ENCODE measurements at regions not wholly inside any gene's neighbourhood (a gene's known extent, or its start where the extent isn't known, plus 50 kb on each side); places are given as distances from the start of the nearest gene placed in this dataset.

DNA sequence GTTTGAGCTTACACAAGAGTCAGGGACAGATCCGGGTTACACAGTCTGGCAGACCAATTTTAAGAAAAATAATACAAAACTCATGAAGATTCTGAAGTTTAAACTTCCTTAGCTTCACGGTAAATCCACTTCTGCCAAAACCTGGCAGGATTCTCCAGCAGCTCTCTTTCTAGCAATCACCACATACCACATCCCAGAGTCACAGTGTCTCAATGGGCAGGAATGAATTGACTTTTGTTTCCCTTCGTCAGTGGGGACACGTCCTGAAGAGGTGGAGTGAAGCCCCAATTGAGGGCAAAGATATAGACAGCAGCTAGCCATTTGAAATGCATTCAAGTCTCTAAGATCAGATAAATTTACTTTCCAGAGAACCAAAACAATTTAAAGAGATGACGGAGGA lies 117.1 kb upstream of the ARHGAP5 start (continued):
- TF ChIP-seq CREB5 (CRISPR knock-in tag; IDR thresholded peaks at IDR 0.05; ENCODE audit: low read depth) (no peak), ZNF8 (CRISPR knock-in tag; IDR thresholded peaks at IDR 0.05) (no peak)

- TF ChIP-seq ISL1 (CRISPR knock-in tag; IDR thresholded peaks at IDR 0.05), result no peak
- no peak for TF ChIP-seq RARB (CRISPR knock-in tag; IDR thresholded peaks at IDR 0.05)
- no peak for TF ChIP-seq GLIS3 (CRISPR knock-in tag; IDR thresholded peaks at IDR 0.05)
- no peak for TF ChIP-seq TOX (CRISPR knock-in tag; IDR thresholded peaks at IDR 0.05; ENCODE audit: borderline replicate concordance)
- TF ChIP-seq ZNF565 (CRISPR knock-in tag; conservative IDR thresholded peaks at IDR 0.05; ENCODE audit: low read depth), result no peak
- no peak for TF ChIP-seq TCF4 (CRISPR knock-in tag; IDR thresholded peaks at IDR 0.05; ENCODE audit: borderline replicate concordance)
- no peak for TF ChIP-seq CSDC2 (CRISPR knock-in tag; IDR thresholded peaks at IDR 0.05)
- TF ChIP-seq ZC3H10 (CRISPR knock-in tag; IDR thresholded peaks at IDR 0.05), result no peak
- TF ChIP-seq OSR1 (CRISPR knock-in tag; IDR thresholded peaks at IDR 0.05), result no peak
- TF ChIP-seq ZNF8 (CRISPR knock-in tag; IDR thresholded peaks at IDR 0.05), result no peak
- no peak for TF ChIP-seq CREB5 (CRISPR knock-in tag; IDR thresholded peaks at IDR 0.05; ENCODE audit: low read depth)
- TF ChIP-seq SNAI2 (CRISPR knock-in tag; IDR thresholded peaks at IDR 0.05), result no peak
- no peak for ATAC-seq
Measured at GRCh38 chr14:31961896-31962295, 115.2 kb upstream of the ARHGAP5 start.

DNA sequence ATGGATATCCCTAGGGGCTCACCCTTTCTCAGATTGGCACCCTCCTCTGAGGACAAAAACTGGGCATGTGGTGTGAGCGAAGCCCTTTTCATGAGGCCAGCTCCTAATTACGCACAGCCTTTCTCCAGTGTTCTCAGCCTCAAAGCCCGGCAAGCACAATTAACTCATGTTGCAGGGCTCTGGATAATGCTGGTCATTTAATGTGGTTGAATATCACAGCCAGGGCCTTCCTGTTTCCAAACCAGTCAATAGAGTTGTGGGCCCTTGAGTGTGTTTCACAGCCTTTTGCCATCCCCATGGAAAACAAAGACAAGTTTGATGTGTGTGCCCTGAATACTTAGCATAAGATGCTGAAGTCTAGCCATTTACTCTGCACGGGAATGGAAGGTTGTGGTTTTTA lies 114.2 kb upstream of the ARHGAP5 start:
- no peak for ATAC-seq
- TF ChIP-seq ISL1 (CRISPR knock-in tag; IDR thresholded peaks at IDR 0.05) (no peak), ZNF565 (CRISPR knock-in tag; conservative IDR thresholded peaks at IDR 0.05; ENCODE audit: low read depth) (no peak), PATZ1 (CRISPR knock-in tag; IDR thresholded peaks at IDR 0.05; ENCODE audit: borderline replicate concordance) (no peak), OSR1 (CRISPR knock-in tag; IDR thresholded peaks at IDR 0.05) (no peak), BACH2 (CRISPR knock-in tag; IDR thresholded peaks at IDR 0.05; ENCODE audit: borderline replicate concordance) (no peak), RARB (CRISPR knock-in tag; IDR thresholded peaks at IDR 0.05) (no peak), CSDC2 (CRISPR knock-in tag; IDR thresholded peaks at IDR 0.05) (no peak), ZFP3 (CRISPR knock-in tag; IDR thresholded peaks at IDR 0.05) (no peak), TCF4 (CRISPR knock-in tag; IDR thresholded peaks at IDR 0.05; ENCODE audit: borderline replicate concordance) (no peak), ARNTL (CRISPR knock-in tag; IDR thresholded peaks at IDR 0.05; ENCODE audit: borderline replicate concordance, low read depth) (no peak), ZNF8 (CRISPR knock-in tag; IDR thresholded peaks at IDR 0.05) (no peak)
- TF ChIP-seq, protein P1, sequence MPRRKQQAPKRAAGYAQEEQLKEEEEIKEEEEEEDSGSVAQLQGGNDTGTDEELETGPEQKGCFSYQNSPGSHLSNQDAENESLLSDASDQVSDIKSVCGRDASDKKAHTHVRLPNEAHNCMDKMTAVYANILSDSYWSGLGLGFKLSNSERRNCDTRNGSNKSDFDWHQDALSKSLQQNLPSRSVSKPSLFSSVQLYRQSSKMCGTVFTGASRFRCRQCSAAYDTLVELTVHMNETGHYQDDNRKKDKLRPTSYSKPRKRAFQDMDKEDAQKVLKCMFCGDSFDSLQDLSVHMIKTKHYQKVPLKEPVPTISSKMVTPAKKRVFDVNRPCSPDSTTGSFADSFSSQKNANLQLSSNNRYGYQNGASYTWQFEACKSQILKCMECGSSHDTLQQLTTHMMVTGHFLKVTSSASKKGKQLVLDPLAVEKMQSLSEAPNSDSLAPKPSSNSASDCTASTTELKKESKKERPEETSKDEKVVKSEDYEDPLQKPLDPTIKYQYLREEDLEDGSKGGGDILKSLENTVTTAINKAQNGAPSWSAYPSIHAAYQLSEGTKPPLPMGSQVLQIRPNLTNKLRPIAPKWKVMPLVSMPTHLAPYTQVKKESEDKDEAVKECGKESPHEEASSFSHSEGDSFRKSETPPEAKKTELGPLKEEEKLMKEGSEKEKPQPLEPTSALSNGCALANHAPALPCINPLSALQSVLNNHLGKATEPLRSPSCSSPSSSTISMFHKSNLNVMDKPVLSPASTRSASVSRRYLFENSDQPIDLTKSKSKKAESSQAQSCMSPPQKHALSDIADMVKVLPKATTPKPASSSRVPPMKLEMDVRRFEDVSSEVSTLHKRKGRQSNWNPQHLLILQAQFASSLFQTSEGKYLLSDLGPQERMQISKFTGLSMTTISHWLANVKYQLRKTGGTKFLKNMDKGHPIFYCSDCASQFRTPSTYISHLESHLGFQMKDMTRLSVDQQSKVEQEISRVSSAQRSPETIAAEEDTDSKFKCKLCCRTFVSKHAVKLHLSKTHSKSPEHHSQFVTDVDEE (CRISPR knock-in tag; IDR thresholded peaks at IDR 0.05), result no peak

DNA sequence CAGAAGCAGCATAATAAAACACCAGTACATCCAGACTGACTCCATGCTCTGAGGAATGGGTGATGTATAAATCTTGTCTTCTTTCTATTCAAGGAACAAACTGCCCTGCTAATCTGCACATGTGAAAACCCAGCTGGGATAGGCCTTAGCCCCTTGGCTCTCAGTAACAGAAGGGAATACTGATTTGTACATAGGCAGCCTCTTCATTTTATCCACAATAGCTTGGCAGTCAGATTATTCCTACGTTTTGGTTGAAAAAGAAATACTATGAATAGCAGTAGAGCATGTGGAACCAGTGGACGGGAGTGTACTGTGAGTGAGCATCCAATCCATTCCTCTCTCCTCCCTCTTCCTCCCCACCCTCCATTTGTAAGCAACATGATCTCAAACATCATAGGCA lies 113.5 kb upstream of the ARHGAP5 start:
- ATAC-seq, result no peak
- TF ChIP-seq GLIS3 (CRISPR knock-in tag; IDR thresholded peaks at IDR 0.05) (no peak), ISL1 (CRISPR knock-in tag; IDR thresholded peaks at IDR 0.05) (no peak), ZFP3 (CRISPR knock-in tag; IDR thresholded peaks at IDR 0.05) (no peak), ZNF70 (CRISPR knock-in tag; IDR thresholded peaks at IDR 0.05) (no peak), ZC3H10 (CRISPR knock-in tag; IDR thresholded peaks at IDR 0.05) (no peak), SNAI2 (CRISPR knock-in tag; IDR thresholded peaks at IDR 0.05) (no peak), TCF4 (CRISPR knock-in tag; IDR thresholded peaks at IDR 0.05; ENCODE audit: borderline replicate concordance) (no peak), ZNF565 (CRISPR knock-in tag; conservative IDR thresholded peaks at IDR 0.05; ENCODE audit: low read depth) (no peak)

DNA sequence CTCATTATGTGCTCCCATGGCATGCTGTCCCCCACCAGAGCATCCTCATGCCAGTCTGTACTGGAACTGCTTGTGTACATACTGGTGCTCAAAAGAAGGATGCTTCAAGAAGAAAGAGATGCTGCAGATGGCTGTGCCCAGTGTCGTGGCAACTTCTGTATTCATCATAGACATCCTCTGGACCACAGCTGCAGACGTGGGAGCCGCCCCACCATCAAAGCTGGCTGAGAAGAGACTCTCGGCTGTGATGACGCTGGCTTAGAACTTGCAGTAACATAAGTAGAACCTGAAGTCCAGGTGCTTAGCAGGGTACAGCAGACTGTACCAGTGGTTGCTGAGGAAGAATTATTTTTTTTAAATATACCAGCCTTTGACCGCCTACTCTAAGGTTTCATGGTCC lies 112.6 kb upstream of the ARHGAP5 start:
- no peak for ATAC-seq
- no peak for TF ChIP-seq ZNF70 (CRISPR knock-in tag; IDR thresholded peaks at IDR 0.05)
- no peak for TF ChIP-seq GLIS3 (CRISPR knock-in tag; IDR thresholded peaks at IDR 0.05)
- no peak for TF ChIP-seq ZFP3 (CRISPR knock-in tag; IDR thresholded peaks at IDR 0.05)
- no peak for TF ChIP-seq BACH2 (CRISPR knock-in tag; IDR thresholded peaks at IDR 0.05; ENCODE audit: borderline replicate concordance)
- no peak for TF ChIP-seq ISL1 (CRISPR knock-in tag; IDR thresholded peaks at IDR 0.05)
- TF ChIP-seq TCF4 (CRISPR knock-in tag; IDR thresholded peaks at IDR 0.05; ENCODE audit: borderline replicate concordance), result no peak
- TF ChIP-seq ZNF8 (CRISPR knock-in tag; IDR thresholded peaks at IDR 0.05), result no peak
- no peak for TF ChIP-seq POU6F1 (CRISPR knock-in tag; IDR thresholded peaks at IDR 0.05; ENCODE audit: borderline replicate concordance, low read depth)
- no peak for TF ChIP-seq ZFP30 (CRISPR knock-in tag; IDR thresholded peaks at IDR 0.05)
- no peak for TF ChIP-seq CSDC2 (CRISPR knock-in tag; IDR thresholded peaks at IDR 0.05)
- TF ChIP-seq ZNF565 (CRISPR knock-in tag; conservative IDR thresholded peaks at IDR 0.05; ENCODE audit: low read depth), result no peak
- no peak for TF ChIP-seq PPARA (CRISPR knock-in tag; IDR thresholded peaks at IDR 0.05; ENCODE audit: borderline replicate concordance)
- TF ChIP-seq, protein P1 (CRISPR knock-in tag; IDR thresholded peaks at IDR 0.05), result no peak
